Calu3 (cell line): ENCODE measurements at regions not wholly inside any gene's neighbourhood (a gene's known extent, or its start where the extent isn't known, plus 50 kb on each side); places are given as distances from the start of the nearest gene placed in this dataset.
A peak's percentile ranks its signal among the peaks of the same experiment; 100 is the strongest.

Experiments used
- BruUV-seq: library from RNA; stranded (reverse); fragments of 400-500 nt; replicated peaks from 2 replicates; lab custom pipeline; 2021; lab: Mats Ljungman, UMichigan
- CTCF ChIA-PET: fragments of 300-600 bp; sonication (Branson Sonifier 250); formaldehyde crosslinking; loops from one replicate; lab custom pipeline; 2022; ENCODE audit warnings: antibody characterized with exemption; lab: Charles Lee
- DNase-seq: peaks from one replicate; pipeline ENCODE4 v3.0.0; 2022
- H3K27ac Mint-ChIP-seq: one replicate; pipeline ENCODE4 v1.8.0; 2022; ENCODE audit warnings: mixed read lengths; ENCODE audit not compliant: unreplicated experiment
- H3K27me3 Mint-ChIP-seq: one replicate; pipeline ENCODE4 v1.8.0; 2022; ENCODE audit warnings: mixed read lengths; ENCODE audit not compliant: unreplicated experiment
- H3K36me3 Mint-ChIP-seq: one replicate; pipeline ENCODE4 v1.8.0; 2022; ENCODE audit warnings: mild to moderate bottlenecking, moderate library complexity, mixed read lengths; ENCODE audit not compliant: insufficient read depth, unreplicated experiment
- H3K4me1 Mint-ChIP-seq: one replicate; pipeline ENCODE4 v1.8.0; 2022; ENCODE audit warnings: mild to moderate bottlenecking, low read depth, mixed read lengths; ENCODE audit not compliant: unreplicated experiment
- H3K4me3 Mint-ChIP-seq: one replicate; pipeline ENCODE4 v1.8.0; 2022; ENCODE audit warnings: mild to moderate bottlenecking, low read depth, moderate library complexity, mixed read lengths; ENCODE audit not compliant: unreplicated experiment
- H3K9me3 Mint-ChIP-seq: one replicate; pipeline ENCODE4 v1.8.0; 2022; ENCODE audit warnings: low read depth, mixed read lengths; ENCODE audit not compliant: unreplicated experiment
- intact Hi-C: fragments of 100-400 bp; cut with micrococcal nuclease; formaldehyde crosslinking; loops from one replicate; pipeline ENCODE4 v1.10.0; 2022; ENCODE audit not compliant: unreplicated experiment
- TF ChIP-seq, protein P1 (sequence below): fragments of 200-600 bp; IDR thresholded peaks from one replicate; pipeline ENCODE4 v1.8.0; 2022; ENCODE audit warnings: antibody characterized with exemption; ENCODE audit not compliant: unreplicated experiment

DNA sequence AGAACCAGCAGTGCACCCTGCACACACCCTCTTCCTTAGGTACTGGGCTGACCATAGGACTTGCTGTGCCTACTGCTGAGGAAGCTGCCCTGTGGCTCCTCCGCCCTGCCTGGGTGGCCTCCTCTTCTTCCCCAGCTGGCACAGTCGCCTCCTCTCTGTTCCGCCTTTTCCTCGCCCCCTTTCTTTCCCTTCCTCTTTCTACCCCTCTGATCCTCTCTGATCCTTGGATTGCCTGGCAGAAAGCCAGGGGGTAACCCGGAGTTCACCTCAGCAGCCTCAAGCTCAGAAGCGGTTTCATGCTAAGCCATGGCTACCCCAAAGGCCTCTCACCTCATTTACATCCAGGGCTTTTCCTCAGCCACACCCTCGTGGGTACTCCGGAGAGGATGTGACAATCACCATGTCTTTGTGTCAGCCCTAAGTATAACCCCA, 136.2 kb downstream of the SMIM20 start:
- H3K9me3 Mint-ChIP-seq = no peaks in the 10 kb centered on the region
- TF ChIP-seq, protein P1, sequence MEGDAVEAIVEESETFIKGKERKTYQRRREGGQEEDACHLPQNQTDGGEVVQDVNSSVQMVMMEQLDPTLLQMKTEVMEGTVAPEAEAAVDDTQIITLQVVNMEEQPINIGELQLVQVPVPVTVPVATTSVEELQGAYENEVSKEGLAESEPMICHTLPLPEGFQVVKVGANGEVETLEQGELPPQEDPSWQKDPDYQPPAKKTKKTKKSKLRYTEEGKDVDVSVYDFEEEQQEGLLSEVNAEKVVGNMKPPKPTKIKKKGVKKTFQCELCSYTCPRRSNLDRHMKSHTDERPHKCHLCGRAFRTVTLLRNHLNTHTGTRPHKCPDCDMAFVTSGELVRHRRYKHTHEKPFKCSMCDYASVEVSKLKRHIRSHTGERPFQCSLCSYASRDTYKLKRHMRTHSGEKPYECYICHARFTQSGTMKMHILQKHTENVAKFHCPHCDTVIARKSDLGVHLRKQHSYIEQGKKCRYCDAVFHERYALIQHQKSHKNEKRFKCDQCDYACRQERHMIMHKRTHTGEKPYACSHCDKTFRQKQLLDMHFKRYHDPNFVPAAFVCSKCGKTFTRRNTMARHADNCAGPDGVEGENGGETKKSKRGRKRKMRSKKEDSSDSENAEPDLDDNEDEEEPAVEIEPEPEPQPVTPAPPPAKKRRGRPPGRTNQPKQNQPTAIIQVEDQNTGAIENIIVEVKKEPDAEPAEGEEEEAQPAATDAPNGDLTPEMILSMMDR = no peak
- peak overlapping the region; percentile 16 for H3K4me3 Mint-ChIP-seq
- intact Hi-C loops = no loop called here
- no TSS peak for BruUV-seq
- peaks cover 13% of the 10 kb centered on the region for H3K27me3 Mint-ChIP-seq
- H3K4me1 Mint-ChIP-seq = peaks cover 25% of the 10 kb centered on the region
- DNase-seq = no peak
- H3K36me3 Mint-ChIP-seq = no peaks in the 10 kb centered on the region
- CTCF ChIA-PET = interaction anchor here (0.5 to 0.6 kb wide), 2 partner anchors 12 to 38 kb away, joined by 3 read pairs; no protein-coding TSS in a partner anchor
- peak overlapping the region; percentile 28 for H3K27ac Mint-ChIP-seq

DNA sequence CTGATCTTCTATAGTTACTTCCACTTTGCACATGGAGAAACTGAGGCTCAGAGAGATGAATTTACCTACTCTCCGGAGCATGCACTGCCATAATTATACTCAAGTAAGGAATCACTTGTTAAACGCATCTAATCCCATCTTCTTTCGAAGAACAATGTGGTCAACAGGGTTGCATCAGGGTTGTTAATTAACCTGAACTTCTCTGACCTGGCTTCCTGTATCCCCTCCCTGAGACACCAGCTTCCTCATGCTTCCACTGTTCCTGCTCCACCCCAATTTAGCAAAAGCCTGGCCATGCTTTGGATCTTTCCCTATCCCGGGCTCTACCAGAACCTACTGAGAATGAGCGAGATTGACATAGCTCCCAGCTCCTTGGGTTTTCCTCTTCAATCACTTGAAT, 136.7 kb downstream of the SMIM20 start:
- H3K27me3 Mint-ChIP-seq = peaks cover 13% of the 10 kb centered on the region
- no peaks in the 10 kb centered on the region for H3K9me3 Mint-ChIP-seq
- TF ChIP-seq, protein P1 = no peak
- intact Hi-C loops = no loop called here
- no TSS peak for BruUV-seq
- no peaks in the 10 kb centered on the region for H3K36me3 Mint-ChIP-seq
- H3K4me1 Mint-ChIP-seq = peaks cover 25% of the 10 kb centered on the region
- H3K27ac Mint-ChIP-seq = peak overlapping the region; percentile 28
- peak overlapping the region; percentile 16 for H3K4me3 Mint-ChIP-seq
- peak; percentile 12 for DNase-seq
- CTCF ChIA-PET = interaction anchor here (0.5 to 0.6 kb wide), 2 partner anchors 13 to 38 kb away, joined by 3 read pairs; no protein-coding TSS in a partner anchor

DNA sequence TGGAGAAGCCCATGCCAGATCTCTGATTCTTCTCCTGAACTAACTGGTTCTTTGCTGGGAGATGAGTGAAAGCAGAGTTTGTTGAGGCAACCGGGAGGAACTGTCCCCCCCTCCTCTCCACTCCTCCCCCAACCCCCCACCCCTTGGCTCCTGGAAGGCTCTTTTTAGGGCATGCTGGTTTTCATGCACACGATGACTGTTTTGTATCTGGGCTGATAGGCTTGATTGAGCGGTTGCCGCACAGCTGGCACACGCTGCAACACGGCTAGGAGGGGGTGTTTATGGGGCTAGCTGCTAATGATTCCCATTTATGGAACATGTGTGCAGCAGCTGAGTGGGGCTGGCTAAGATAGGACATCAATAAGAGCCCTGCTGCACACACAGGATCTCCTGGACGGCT, 137.2 kb downstream of the SMIM20 start:
- peak overlapping the region; percentile 16 for H3K4me3 Mint-ChIP-seq
- intact Hi-C loops = no loop called here
- no TSS peak for BruUV-seq
- H3K27ac Mint-ChIP-seq = no peak overlapping the region
- peaks cover 25% of the 10 kb centered on the region for H3K4me1 Mint-ChIP-seq
- no peaks in the 10 kb centered on the region for H3K9me3 Mint-ChIP-seq
- H3K36me3 Mint-ChIP-seq = no peaks in the 10 kb centered on the region
- CTCF ChIA-PET = interaction anchor here (0.6 to 0.7 kb wide), 2 partner anchors 21 to 343 kb away, joined by 3 to 6 read pairs; no protein-coding TSS in a partner anchor
- H3K27me3 Mint-ChIP-seq = peaks cover 13% of the 10 kb centered on the region
- no peak for DNase-seq
- TF ChIP-seq, protein P1 = no peak

DNA sequence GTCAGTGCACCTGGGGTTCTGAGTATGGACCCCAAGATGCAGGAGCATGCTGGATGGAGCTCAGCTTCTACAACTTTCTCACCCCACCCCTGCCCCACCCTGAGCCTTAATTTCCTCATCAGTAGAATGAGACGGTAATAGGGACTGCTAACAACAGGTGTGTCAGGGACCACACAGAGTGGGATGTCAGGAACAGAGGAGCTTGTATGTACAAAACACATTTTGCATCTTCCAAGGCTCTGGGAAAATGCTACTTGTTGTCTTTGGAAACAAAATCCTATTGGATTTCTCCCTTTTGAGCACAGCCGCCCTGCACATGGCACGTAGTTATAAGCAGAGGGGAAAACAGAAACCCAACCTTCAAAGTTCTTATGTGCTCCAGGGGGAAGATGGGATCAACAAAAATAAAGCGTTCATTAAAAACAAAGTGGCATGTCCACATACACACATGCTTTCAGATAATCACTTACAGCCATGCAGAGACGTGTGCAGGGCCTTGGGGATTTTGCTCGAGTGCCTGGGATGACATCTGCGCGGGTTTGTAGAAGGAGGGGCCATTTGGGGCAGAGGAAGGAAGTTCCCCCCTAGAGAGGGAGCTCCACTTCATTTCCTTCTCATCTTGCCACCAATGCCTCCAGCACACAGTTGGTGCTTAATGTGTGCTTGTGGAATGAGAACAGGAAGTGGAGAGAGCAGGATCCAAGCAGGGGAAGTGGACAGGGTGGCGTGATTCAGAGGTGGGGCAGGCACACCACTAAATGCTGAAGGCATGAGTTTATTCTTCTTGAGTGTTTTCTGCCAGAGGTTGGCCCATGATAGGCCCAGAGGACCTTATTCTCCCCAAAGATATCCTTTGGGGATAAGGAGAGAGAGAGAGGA, 138.9 kb downstream of the SMIM20 start:
- CTCF ChIA-PET = no interaction called here

More for the DNA sequence above, 138.9 kb downstream of the SMIM20 start:
- Mint-ChIP-seq H3K36me3 (no peaks in the 10 kb centered on the region), H3K4me3 (no peak overlapping the region), H3K4me1 (peaks cover 25% of the 10 kb centered on the region), H3K9me3 (no peaks in the 10 kb centered on the region), H3K27me3 (peaks cover 13% of the 10 kb centered on the region), H3K27ac (no peak overlapping the region)
- BruUV-seq = no TSS peak
- TF ChIP-seq, protein P1 = no peak
- DNase-seq = no peak
- intact Hi-C loops = no loop called here
